Muscle of leg (tissue), 3 donors: ENCODE measurements at regions not wholly inside any gene's neighbourhood (a gene's known extent, or its start where the extent isn't known, plus 50 kb on each side); places are given as distances from the start of the nearest gene placed in this dataset.

Experiments used
- DNase-seq: peaks from one replicate; pipeline ENCODE4 v3.0.0; 2013
- H3K27ac ChIP-seq: one replicate; pipeline ENCODE4 v1.5.1; 2013; ENCODE audit warnings: mild to moderate bottlenecking, low read length, control low read depth
- H3K27me3 ChIP-seq: one replicate; pipeline ENCODE4 v1.6.1; 2013; ENCODE audit warnings: low read length; ENCODE audit not compliant: control insufficient read depth, insufficient read depth
- H3K36me3 ChIP-seq: one replicate; pipeline ENCODE4 v1.6.1; 2013; ENCODE audit warnings: low read length; ENCODE audit not compliant: control insufficient read depth, insufficient read depth
- H3K4me1 ChIP-seq: one replicate; pipeline ENCODE4 v1.6.1; 2013; ENCODE audit warnings: low read length; ENCODE audit not compliant: control insufficient read depth, insufficient read depth
- H3K4me3 ChIP-seq: one replicate; pipeline ENCODE4 v1.5.1; 2013; ENCODE audit warnings: low read length, control low read depth
- H3K9me3 ChIP-seq: replicated peaks from 2 replicates; pipeline ENCODE4 v1.6.1; 2013; ENCODE audit warnings: low read depth, low read length; ENCODE audit not compliant: control insufficient read depth
- WGBS: methylation state at CpG from one replicate; pipeline ENCODE4 v1.1.5; 2013; ENCODE audit warnings: missing lambda C conversion rate; ENCODE audit not compliant: insufficient coverage; 5-methylcytosine and 5-hydroxymethylcytosine counted together

- Histone ChIP-seq H3K4me1 (no peaks in the 10 kb centered on the region), H3K36me3 (no peaks in the 10 kb centered on the region), H3K27me3 (no peaks in the 10 kb centered on the region), H3K4me3 (no peak overlapping the region), H3K27ac (no peak overlapping the region), H3K9me3 (no peaks in the 10 kb centered on the region)
- DNase-seq, result no peak
- 63% methylated on average over 1 of the region's 5 CpGs for WGBS
Observed at GRCh38 chr12:46131732-46132469, 136.9 kb downstream of the SLC38A1 start.

GRCh38 chr12:46127656-46128055 is 137.3 kb upstream of the SCAF11 start:
- 72% methylated on average over 3 of the region's 6 CpGs for WGBS
- H3K27ac ChIP-seq, result no peak overlapping the region
- H3K4me3 ChIP-seq, result no peak overlapping the region

GRCh38 chr12:46126050-46126727 is 135.8 kb upstream of the SCAF11 start:
- DNase-seq, result no peak
- H3K27me3 ChIP-seq, result no peaks in the 10 kb centered on the region
- 88% methylated on average over 1 of the region's 4 CpGs for WGBS
- H3K9me3 ChIP-seq, result no peaks in the 10 kb centered on the region
- no peak overlapping the region for H3K4me3 ChIP-seq
- H3K4me1 ChIP-seq, result no peaks in the 10 kb centered on the region
- no peak overlapping the region for H3K27ac ChIP-seq
- H3K36me3 ChIP-seq, result no peaks in the 10 kb centered on the region

More at GRCh38 chr12:46127656-46128055, 137.3 kb upstream of the SCAF11 start:
- Histone ChIP-seq H3K4me1 (no peaks in the 10 kb centered on the region), H3K9me3 (no peaks in the 10 kb centered on the region), H3K36me3 (no peaks in the 10 kb centered on the region), H3K27me3 (no peaks in the 10 kb centered on the region)
- DNase-seq, result no peak

GRCh38 chr12:46124848-46125619 is 134.7 kb upstream of the SCAF11 start:
- H3K9me3 ChIP-seq, result no peaks in the 10 kb centered on the region
- H3K4me1 ChIP-seq, result no peaks in the 10 kb centered on the region
- H3K27me3 ChIP-seq, result no peaks in the 10 kb centered on the region
- DNase-seq, result peak; percentile 93
- H3K27ac ChIP-seq, result no peak overlapping the region
- H3K36me3 ChIP-seq, result no peaks in the 10 kb centered on the region
- WGBS, result 0% methylated on average over 1 of the region's 12 CpGs
- no peak overlapping the region for H3K4me3 ChIP-seq

- no peak for DNase-seq
- no peaks in the 10 kb centered on the region for H3K4me1 ChIP-seq
- H3K36me3 ChIP-seq, result no peaks in the 10 kb centered on the region
- H3K27ac ChIP-seq, result no peak overlapping the region
- H3K4me3 ChIP-seq, result no peak overlapping the region
- no peaks in the 10 kb centered on the region for H3K9me3 ChIP-seq
- H3K27me3 ChIP-seq, result no peaks in the 10 kb centered on the region
- WGBS, result no CpG with 5 or more reads among the region's 5 CpGs
Observed at GRCh38 chr12:46124132-46124847, 133.9 kb upstream of the SCAF11 start.

GRCh38 chr12:46112364-46112763 is 122.0 kb upstream of the SCAF11 start:
- Histone ChIP-seq H3K36me3 (no peaks in the 10 kb centered on the region), H3K27me3 (no peaks in the 10 kb centered on the region), H3K27ac (no peak overlapping the region), H3K4me1 (no peaks in the 10 kb centered on the region), H3K4me3 (no peak overlapping the region), H3K9me3 (no peaks in the 10 kb centered on the region)
- no peak for DNase-seq

GRCh38 chr12:46111715-46112114 is 121.3 kb upstream of the SCAF11 start:
- no peaks in the 10 kb centered on the region for H3K4me1 ChIP-seq
- DNase-seq, result no peak
- H3K27ac ChIP-seq, result no peak overlapping the region
- H3K27me3 ChIP-seq, result no peaks in the 10 kb centered on the region
- H3K4me3 ChIP-seq, result no peak overlapping the region
- no peaks in the 10 kb centered on the region for H3K36me3 ChIP-seq
- H3K9me3 ChIP-seq, result no peaks in the 10 kb centered on the region

GRCh38 chr12:46110928-46111699 is 120.7 kb upstream of the SCAF11 start:
- H3K4me3 ChIP-seq, result no peak overlapping the region
- H3K36me3 ChIP-seq, result no peaks in the 10 kb centered on the region
- no peaks in the 10 kb centered on the region for H3K27me3 ChIP-seq
- H3K9me3 ChIP-seq, result no peaks in the 10 kb centered on the region
- no peaks in the 10 kb centered on the region for H3K4me1 ChIP-seq
- DNase-seq, result no peak
- WGBS, result no CpG with 5 or more reads among the region's 1 CpG
- no peak overlapping the region for H3K27ac ChIP-seq

GRCh38 chr12:46110223-46110611 is 119.8 kb upstream of the SCAF11 start:
- no peak for DNase-seq
- no peaks in the 10 kb centered on the region for H3K4me1 ChIP-seq
- H3K27me3 ChIP-seq, result no peaks in the 10 kb centered on the region
- no peak overlapping the region for H3K27ac ChIP-seq
- H3K9me3 ChIP-seq, result no peaks in the 10 kb centered on the region
- no peaks in the 10 kb centered on the region for H3K36me3 ChIP-seq
- WGBS, result no CpG with 5 or more reads among the region's 1 CpG
- no peak overlapping the region for H3K4me3 ChIP-seq
